K562 (cell line): ENCODE measurements at regions not wholly inside any gene's neighbourhood (a gene's known extent, or its start where the extent isn't known, plus 50 kb on each side); places are given as distances from the start of the nearest gene placed in this dataset.
A peak's percentile ranks its signal among the peaks of the same experiment; 100 is the strongest.

Experiments
- ARID2 ChIP-seq: fragments of 450-650 bp; IDR thresholded peaks from 2 replicates; pipeline ENCODE4 v1.6.1; 2017; ENCODE audit warnings: antibody characterized with exemption, mild to moderate bottlenecking
- HLTF ChIP-seq: fragments of 450-650 bp; IDR thresholded peaks from 2 replicates; pipeline ENCODE4 v1.6.1; 2016
- HMG20B ChIP-seq: fragments of 250-450 bp; sonication (Bioruptor Pico); IDR thresholded peaks from 2 replicates; pipeline ENCODE4 v1.5.0; 2021; ENCODE audit warnings: mild to moderate bottlenecking
- MAZ ChIP-seq, 2 experiments: fragments of 450-650 bp in 1 of 2; sonication (generic) in 1 of 2; formaldehyde crosslinking; IDR thresholded peaks in 1 of 2; conservative IDR thresholded peaks in 1 of 2; 2 replicates each; pipeline versions ENCODE4 v1.4.0 to v1.5.0; 2020; ENCODE audit warnings: mild to moderate bottlenecking in 1 of 2, missing genetic modification reagents in 1 of 2
- NKRF ChIP-seq: fragments of 450-650 bp; IDR thresholded peaks from 2 replicates; pipeline ENCODE4 v1.6.1; 2016; ENCODE audit warnings: borderline replicate concordance
- PCBP2 ChIP-seq: fragments of 200-400 bp; formaldehyde crosslinking; IDR thresholded peaks from 2 replicates; pipeline ENCODE4 v1.6.1; 2018; ENCODE audit warnings: low read length, low read depth, mild to moderate bottlenecking, moderate library complexity; ENCODE audit not compliant: poor library complexity, severe bottlenecking
- STAT5B ChIP-seq: fragments of 250-450 bp; sonication (Bioruptor Pico); IDR thresholded peaks from 2 replicates; pipeline ENCODE4 v1.8.0; 2021; ENCODE audit warnings: mild to moderate bottlenecking, inconsistent platforms
- ZBTB9 ChIP-seq: fragments of 450-650 bp; formaldehyde crosslinking; IDR thresholded peaks from 2 replicates; pipeline ENCODE4 v1.4.0; 2020; ENCODE audit warnings: mild to moderate bottlenecking, moderate library complexity
- ZNF324 ChIP-seq: fragments of 250-450 bp; sonication (Bioruptor Pico); IDR thresholded peaks from 2 replicates; pipeline ENCODE4 v1.4.0; 2020; ENCODE audit warnings: mild to moderate bottlenecking
- ZNF609 ChIP-seq: sonication (generic); formaldehyde crosslinking; IDR thresholded peaks from 2 replicates; pipeline ENCODE4 v1.8.1; 2023; ENCODE audit warnings: missing genetic modification reagents, mild to moderate bottlenecking, borderline replicate concordance
- ZNF644 ChIP-seq: fragments of 200-800 bp; sonication (Bioruptor generic); IDR thresholded peaks from 2 replicates; pipeline ENCODE4 v1.6.1; 2016; ENCODE audit warnings: low read depth, missing genetic modification characterization, missing compliant biosample characterization
- TF ChIP-seq, protein P1 (sequence below): fragments of 250-450 bp; sonication (Bioruptor Pico); IDR thresholded peaks from 2 replicates; pipeline ENCODE4 v1.9.0; 2021; ENCODE audit warnings: mild to moderate bottlenecking, inconsistent platforms
- TF ChIP-seq, protein P2 (sequence below): fragments of 250-450 bp; sonication (Bioruptor Pico); IDR thresholded peaks from 2 replicates; pipeline ENCODE4 v1.6.1; 2021; ENCODE audit warnings: mild to moderate bottlenecking
- TF ChIP-seq, protein P3 (sequence below): IDR thresholded peaks from 2 replicates; pipeline ENCODE4 v1.6.1; 2014; ENCODE audit warnings: antibody characterized with exemption

DNA sequence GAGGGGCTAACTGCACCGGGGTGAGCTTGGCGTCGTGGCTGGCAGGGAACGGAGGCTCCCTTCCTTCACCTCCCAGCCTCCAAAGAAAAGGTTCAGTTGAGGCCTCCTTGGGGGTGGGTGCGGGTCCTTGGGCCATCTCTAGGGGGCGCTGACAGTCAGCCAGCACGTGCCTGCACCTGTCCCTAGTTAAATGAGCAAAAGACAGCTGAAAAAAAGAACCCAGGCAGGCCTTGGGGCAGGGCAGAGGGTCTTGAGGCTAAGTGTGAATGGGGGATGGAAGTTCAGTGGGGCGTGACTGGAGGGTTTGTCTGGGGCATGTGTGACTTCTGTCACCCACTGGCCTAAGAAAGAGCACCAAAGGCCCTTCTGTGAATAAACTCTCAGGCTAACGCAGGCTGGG lies 56.4 kb downstream of the ZFP36L2 start (continued):
- TF ChIP-seq, protein P1, sequence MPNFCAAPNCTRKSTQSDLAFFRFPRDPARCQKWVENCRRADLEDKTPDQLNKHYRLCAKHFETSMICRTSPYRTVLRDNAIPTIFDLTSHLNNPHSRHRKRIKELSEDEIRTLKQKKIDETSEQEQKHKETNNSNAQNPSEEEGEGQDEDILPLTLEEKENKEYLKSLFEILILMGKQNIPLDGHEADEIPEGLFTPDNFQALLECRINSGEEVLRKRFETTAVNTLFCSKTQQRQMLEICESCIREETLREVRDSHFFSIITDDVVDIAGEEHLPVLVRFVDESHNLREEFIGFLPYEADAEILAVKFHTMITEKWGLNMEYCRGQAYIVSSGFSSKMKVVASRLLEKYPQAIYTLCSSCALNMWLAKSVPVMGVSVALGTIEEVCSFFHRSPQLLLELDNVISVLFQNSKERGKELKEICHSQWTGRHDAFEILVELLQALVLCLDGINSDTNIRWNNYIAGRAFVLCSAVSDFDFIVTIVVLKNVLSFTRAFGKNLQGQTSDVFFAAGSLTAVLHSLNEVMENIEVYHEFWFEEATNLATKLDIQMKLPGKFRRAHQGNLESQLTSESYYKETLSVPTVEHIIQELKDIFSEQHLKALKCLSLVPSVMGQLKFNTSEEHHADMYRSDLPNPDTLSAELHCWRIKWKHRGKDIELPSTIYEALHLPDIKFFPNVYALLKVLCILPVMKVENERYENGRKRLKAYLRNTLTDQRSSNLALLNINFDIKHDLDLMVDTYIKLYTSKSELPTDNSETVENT (CRISPR knock-in tag): no peak
- TF ChIP-seq, protein P2, sequence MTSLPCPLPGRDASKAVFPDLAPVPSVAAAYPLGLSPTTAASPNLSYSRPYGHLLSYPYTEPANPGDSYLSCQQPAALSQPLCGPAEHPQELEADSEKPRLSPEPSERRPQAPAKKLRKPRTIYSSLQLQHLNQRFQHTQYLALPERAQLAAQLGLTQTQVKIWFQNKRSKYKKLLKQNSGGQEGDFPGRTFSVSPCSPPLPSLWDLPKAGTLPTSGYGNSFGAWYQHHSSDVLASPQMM (CRISPR knock-in tag): no peak
- TF ChIP-seq HMG20B: no peak
- TF ChIP-seq ZNF644 (tag): no peak
- 0 out of 2 replicates have a peak, but pooled peaks have one; percentile 13 for TF ChIP-seq ARID2
- TF ChIP-seq STAT5B (CRISPR knock-in tag): no peak
- no peak for TF ChIP-seq NKRF
- TF ChIP-seq MAZ (CRISPR knock-in tag; conservative IDR thresholded peaks at IDR 0.05 in 1 of 2, IDR thresholded peaks at IDR 0.05 in 1 of 2): peak in 1 of 2 experiments; percentile 57; a peak in 2 of 4 replicates
- 0 out of 2 replicates have a peak, but pooled peaks have one; percentile 18 for TF ChIP-seq ZBTB9
- no peak for TF ChIP-seq PCBP2
- no peak for TF ChIP-seq ZNF324 (CRISPR knock-in tag)
- TF ChIP-seq HLTF: no peak
- TF ChIP-seq, protein P3, sequence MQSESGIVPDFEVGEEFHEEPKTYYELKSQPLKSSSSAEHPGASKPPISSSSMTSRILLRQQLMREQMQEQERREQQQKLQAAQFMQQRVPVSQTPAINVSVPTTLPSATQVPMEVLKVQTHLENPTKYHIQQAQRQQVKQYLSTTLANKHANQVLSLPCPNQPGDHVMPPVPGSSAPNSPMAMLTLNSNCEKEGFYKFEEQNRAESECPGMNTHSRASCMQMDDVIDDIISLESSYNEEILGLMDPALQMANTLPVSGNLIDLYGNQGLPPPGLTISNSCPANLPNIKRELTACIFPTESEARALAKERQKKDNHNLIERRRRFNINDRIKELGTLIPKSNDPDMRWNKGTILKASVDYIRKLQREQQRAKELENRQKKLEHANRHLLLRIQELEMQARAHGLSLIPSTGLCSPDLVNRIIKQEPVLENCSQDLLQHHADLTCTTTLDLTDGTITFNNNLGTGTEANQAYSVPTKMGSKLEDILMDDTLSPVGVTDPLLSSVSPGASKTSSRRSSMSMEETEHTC: 0 out of 2 replicates have a peak, but pooled peaks have one; percentile 64
- no peak for TF ChIP-seq ZNF609 (CRISPR knock-in tag)
